T-helper 1 cell treated with Interleukin-12 subunit alpha and Interleukin-12 subunit beta and Interleukin-4 antibody, amounts not matched to agents 30 μg/mL and 1 μg/mL, for 36 hours (primary cell): ENCODE measurements at regions not wholly inside any gene's neighbourhood (a gene's known extent, or its start where the extent isn't known, plus 50 kb on each side); places are given as distances from the start of the nearest gene placed in this dataset.

ENCODE experiments used
- H3K27ac Mint-ChIP-seq: one replicate; pipeline ENCODE4 v1.8.0; 2021; ENCODE audit warnings: mild to moderate bottlenecking, mixed read lengths
- H3K27me3 Mint-ChIP-seq: one replicate; pipeline ENCODE4 v1.8.0; 2021; ENCODE audit warnings: low read depth, mixed read lengths
- H3K36me3 Mint-ChIP-seq: one replicate; pipeline ENCODE4 v1.8.0; 2021; ENCODE audit warnings: low read depth, mixed read lengths
- H3K4me1 Mint-ChIP-seq: one replicate; pipeline ENCODE4 v1.8.0; 2021; ENCODE audit warnings: low read depth, mixed read lengths
- H3K4me3 Mint-ChIP-seq: one replicate; pipeline ENCODE4 v1.8.0; 2021; ENCODE audit warnings: mild to moderate bottlenecking, moderate library complexity, mixed read lengths
- H3K9me3 Mint-ChIP-seq: one replicate; pipeline ENCODE4 v1.8.0; 2021; ENCODE audit warnings: mixed read lengths

DNA sequence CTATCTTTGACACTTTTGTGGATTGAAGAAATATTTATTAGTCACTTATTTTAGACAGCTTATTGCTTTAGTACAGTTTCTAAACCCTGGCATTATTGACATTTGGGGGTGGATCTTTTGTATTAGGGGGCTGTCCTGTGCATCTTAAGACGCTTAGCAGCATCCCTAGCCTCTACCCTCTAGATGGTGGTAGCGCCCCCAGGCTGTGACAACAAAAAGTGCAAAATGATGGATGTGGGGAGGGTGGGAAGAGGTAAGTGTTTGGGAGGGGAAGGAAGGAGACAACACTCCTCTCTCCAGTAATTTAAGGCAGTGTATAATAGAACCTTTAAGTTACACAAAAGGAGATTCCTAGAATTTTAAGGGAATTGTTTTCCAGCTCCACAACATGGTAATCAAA lies 1210.6 kb downstream of the C4orf33 start:
- H3K27ac Mint-ChIP-seq: no peak overlapping the region
- H3K27me3 Mint-ChIP-seq: no peaks in the 10 kb centered on the region
- H3K36me3 Mint-ChIP-seq: no peaks in the 10 kb centered on the region
- no peaks in the 10 kb centered on the region for H3K9me3 Mint-ChIP-seq
- no peak overlapping the region for H3K4me3 Mint-ChIP-seq
- H3K4me1 Mint-ChIP-seq: no peaks in the 10 kb centered on the region

- Mint-ChIP-seq H3K27ac (no peak overlapping the region), H3K9me3 (no peaks in the 10 kb centered on the region), H3K4me3 (no peak overlapping the region), H3K27me3 (no peaks in the 10 kb centered on the region), H3K36me3 (no peaks in the 10 kb centered on the region), H3K4me1 (no peaks in the 10 kb centered on the region)
Measured at GRCh38 chr4:130309221-130309620, 1213.3 kb downstream of the C4orf33 start.

DNA sequence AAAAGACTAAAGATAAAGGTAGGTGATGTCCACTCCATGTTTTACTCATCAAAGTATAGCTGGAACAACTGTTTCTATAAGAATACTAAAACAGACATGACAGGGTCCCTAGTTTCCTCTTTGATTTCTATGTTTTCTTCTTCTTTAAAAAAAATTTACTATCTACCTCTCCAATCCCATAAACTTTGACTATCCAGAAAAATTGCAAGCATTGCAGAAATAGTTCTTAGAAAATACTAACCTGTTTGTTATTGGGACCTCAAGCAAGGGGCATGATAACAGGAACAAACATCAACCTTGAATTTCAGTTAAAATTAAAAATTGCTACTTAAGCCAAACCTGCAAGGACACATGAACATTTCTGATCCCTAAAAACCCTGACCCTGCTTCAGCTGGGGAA lies 1226.5 kb downstream of the C4orf33 start:
- no peaks in the 10 kb centered on the region for H3K36me3 Mint-ChIP-seq
- H3K27me3 Mint-ChIP-seq: no peaks in the 10 kb centered on the region
- no peak overlapping the region for H3K4me3 Mint-ChIP-seq
- H3K9me3 Mint-ChIP-seq: no peaks in the 10 kb centered on the region
- no peak overlapping the region for H3K27ac Mint-ChIP-seq
- H3K4me1 Mint-ChIP-seq: no peaks in the 10 kb centered on the region

GRCh38 chr4:130329036-130329435 lies 1233.1 kb downstream of the C4orf33 start:
- Mint-ChIP-seq H3K27ac (no peak overlapping the region), H3K9me3 (no peaks in the 10 kb centered on the region), H3K4me3 (no peak overlapping the region), H3K36me3 (no peaks in the 10 kb centered on the region), H3K27me3 (no peaks in the 10 kb centered on the region), H3K4me1 (no peaks in the 10 kb centered on the region)

- no peaks in the 10 kb centered on the region for H3K9me3 Mint-ChIP-seq
- no peak overlapping the region for H3K27ac Mint-ChIP-seq
- no peaks in the 10 kb centered on the region for H3K36me3 Mint-ChIP-seq
- H3K4me1 Mint-ChIP-seq: no peaks in the 10 kb centered on the region
- H3K4me3 Mint-ChIP-seq: no peak overlapping the region
- no peaks in the 10 kb centered on the region for H3K27me3 Mint-ChIP-seq
Measured at GRCh38 chr4:130333241-130333759, 1237.3 kb downstream of the C4orf33 start.

GRCh38 chr4:130335417-130336194 lies 1239.7 kb downstream of the C4orf33 start:
- Mint-ChIP-seq H3K4me3 (no peak overlapping the region), H3K27me3 (no peaks in the 10 kb centered on the region), H3K9me3 (no peaks in the 10 kb centered on the region), H3K4me1 (no peaks in the 10 kb centered on the region), H3K36me3 (no peaks in the 10 kb centered on the region), H3K27ac (no peak overlapping the region)

GRCh38 chr4:130336585-130337217 lies 1240.7 kb downstream of the C4orf33 start:
- Mint-ChIP-seq H3K36me3 (no peaks in the 10 kb centered on the region), H3K27ac (no peak overlapping the region), H3K27me3 (no peaks in the 10 kb centered on the region), H3K9me3 (no peaks in the 10 kb centered on the region), H3K4me3 (no peak overlapping the region), H3K4me1 (no peaks in the 10 kb centered on the region)

DNA sequence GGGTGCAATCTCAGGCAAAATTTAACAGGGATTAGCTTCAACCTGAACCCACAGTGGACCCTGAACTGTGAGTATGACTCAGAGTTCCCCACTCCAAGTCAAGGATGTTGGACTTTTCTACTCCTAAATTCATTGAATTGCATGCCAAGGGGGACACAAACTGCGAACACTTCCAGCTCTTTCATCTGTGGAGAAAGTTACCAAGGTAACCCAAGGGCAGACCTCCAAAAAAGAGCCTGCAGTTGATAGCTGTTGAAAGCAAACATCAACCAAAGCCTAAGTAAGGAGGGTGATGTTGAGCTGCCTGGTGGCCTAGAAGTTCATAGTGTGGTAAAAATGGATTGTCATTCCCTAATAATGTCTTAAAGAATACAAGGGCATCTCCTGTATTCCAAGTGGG lies 1242.9 kb downstream of the C4orf33 start:
- no peaks in the 10 kb centered on the region for H3K36me3 Mint-ChIP-seq
- no peak overlapping the region for H3K4me3 Mint-ChIP-seq
- no peaks in the 10 kb centered on the region for H3K9me3 Mint-ChIP-seq
- H3K27me3 Mint-ChIP-seq: no peaks in the 10 kb centered on the region
- no peak overlapping the region for H3K27ac Mint-ChIP-seq
- no peaks in the 10 kb centered on the region for H3K4me1 Mint-ChIP-seq

- H3K4me1 Mint-ChIP-seq: no peaks in the 10 kb centered on the region
- H3K9me3 Mint-ChIP-seq: no peaks in the 10 kb centered on the region
- no peak overlapping the region for H3K4me3 Mint-ChIP-seq
- H3K36me3 Mint-ChIP-seq: no peaks in the 10 kb centered on the region
- H3K27ac Mint-ChIP-seq: no peak overlapping the region
- no peaks in the 10 kb centered on the region for H3K27me3 Mint-ChIP-seq
Measured at GRCh38 chr4:130349745-130350144, 1253.8 kb downstream of the C4orf33 start.

GRCh38 chr4:130356873-130357272 lies 1260.9 kb downstream of the C4orf33 start:
- Mint-ChIP-seq H3K27ac (no peak overlapping the region), H3K9me3 (no peaks in the 10 kb centered on the region)

DNA sequence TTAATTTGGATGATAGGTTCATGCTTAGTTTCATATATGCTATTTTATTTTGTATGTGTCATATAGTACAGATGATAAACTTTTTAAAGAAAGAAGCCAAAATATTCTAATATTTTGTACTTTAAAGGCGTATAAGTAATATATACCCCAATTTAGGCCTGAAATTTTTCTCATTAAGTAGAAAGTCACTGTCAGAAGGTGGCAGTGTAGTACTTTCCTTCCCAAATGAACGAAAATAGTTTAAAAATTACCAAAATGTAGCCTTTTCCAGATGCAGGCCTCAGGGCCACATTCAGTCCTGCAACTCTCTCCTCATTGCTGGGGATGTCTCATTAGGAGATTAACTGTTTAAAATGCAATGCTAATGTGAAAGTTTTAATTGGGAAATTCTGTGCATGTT lies 1263.6 kb downstream of the C4orf33 start:
- H3K36me3 Mint-ChIP-seq: no peaks in the 10 kb centered on the region
- no peaks in the 10 kb centered on the region for H3K9me3 Mint-ChIP-seq
- no peak overlapping the region for H3K4me3 Mint-ChIP-seq
- no peaks in the 10 kb centered on the region for H3K27me3 Mint-ChIP-seq
- H3K4me1 Mint-ChIP-seq: no peaks in the 10 kb centered on the region
- no peak overlapping the region for H3K27ac Mint-ChIP-seq

More at GRCh38 chr4:130356873-130357272, 1260.9 kb downstream of the C4orf33 start:
- H3K4me3 Mint-ChIP-seq: no peak overlapping the region
- H3K27me3 Mint-ChIP-seq: no peaks in the 10 kb centered on the region
- H3K4me1 Mint-ChIP-seq: no peaks in the 10 kb centered on the region
- H3K36me3 Mint-ChIP-seq: no peaks in the 10 kb centered on the region

DNA sequence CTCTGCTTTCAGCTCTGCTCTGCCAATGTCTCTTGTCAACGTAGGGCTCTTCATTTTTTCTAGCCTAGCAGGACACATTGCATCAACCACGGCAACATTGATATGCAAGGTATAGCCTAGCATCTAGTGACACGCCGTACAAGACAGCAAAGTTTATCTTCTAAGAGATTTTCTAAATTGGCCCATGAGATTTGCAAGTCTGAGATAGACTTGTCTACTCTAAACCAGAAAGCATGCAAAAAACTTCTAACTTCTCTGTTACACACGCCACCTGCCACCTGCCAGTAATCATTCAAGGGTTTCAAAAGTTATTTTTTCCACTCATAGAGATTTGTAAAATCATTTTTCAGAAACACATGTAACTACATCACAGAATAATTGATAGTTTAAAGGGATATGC lies 1265.7 kb downstream of the C4orf33 start:
- Mint-ChIP-seq H3K4me3 (no peak overlapping the region), H3K27ac (no peak overlapping the region), H3K27me3 (no peaks in the 10 kb centered on the region), H3K36me3 (no peaks in the 10 kb centered on the region), H3K9me3 (no peaks in the 10 kb centered on the region), H3K4me1 (no peaks in the 10 kb centered on the region)

- H3K4me3 Mint-ChIP-seq: no peak overlapping the region
Measured at GRCh38 chr4:130368668-130369067, 1272.7 kb downstream of the C4orf33 start.

GRCh38 chr4:130393231-130393630 lies 1297.3 kb downstream of the C4orf33 start:
- Mint-ChIP-seq H3K4me3 (no peak overlapping the region), H3K36me3 (no peaks in the 10 kb centered on the region), H3K27ac (no peak overlapping the region), H3K9me3 (no peaks in the 10 kb centered on the region), H3K27me3 (no peaks in the 10 kb centered on the region), H3K4me1 (no peaks in the 10 kb centered on the region)

More at GRCh38 chr4:130368668-130369067, 1272.7 kb downstream of the C4orf33 start:
- Mint-ChIP-seq H3K27me3 (no peaks in the 10 kb centered on the region), H3K4me1 (no peaks in the 10 kb centered on the region), H3K36me3 (no peaks in the 10 kb centered on the region), H3K9me3 (no peaks in the 10 kb centered on the region), H3K27ac (no peak overlapping the region)

- Mint-ChIP-seq H3K4me3 (no peak overlapping the region), H3K9me3 (no peaks in the 10 kb centered on the region), H3K27me3 (no peaks in the 10 kb centered on the region), H3K27ac (no peak overlapping the region), H3K4me1 (no peaks in the 10 kb centered on the region), H3K36me3 (no peaks in the 10 kb centered on the region)
Measured at GRCh38 chr4:130393642-130394041, 1297.7 kb downstream of the C4orf33 start.
